ENCODE measurements at regions not wholly inside any gene's neighbourhood (a gene's known extent, or its start where the extent isn't known, plus 50 kb on each side); places are given as distances from the start of the nearest gene placed in this dataset.
A peak's percentile ranks its signal among the peaks of the same experiment; 100 is the strongest.

DNA sequence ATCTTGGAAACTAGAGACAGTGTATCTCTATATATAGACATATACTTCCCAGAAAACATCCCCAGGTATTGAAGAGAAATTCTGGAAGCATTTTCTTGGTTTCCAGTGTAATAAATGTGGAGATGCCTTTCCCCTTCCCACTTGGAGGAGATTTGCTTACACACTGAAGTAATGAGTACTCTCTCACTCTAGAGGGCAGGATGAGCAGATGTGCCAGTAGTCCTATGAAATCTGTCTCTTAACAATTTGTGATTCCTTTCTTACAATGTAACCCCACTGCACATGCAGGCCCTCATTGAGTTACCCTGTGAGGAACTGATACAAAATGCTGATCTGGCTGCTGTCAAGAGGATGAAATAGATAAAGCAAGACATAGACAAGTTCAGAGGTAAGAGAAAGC is 567.2 kb downstream of the SLCO4C1 start:
- TF ChIP-seq, protein P1, sequence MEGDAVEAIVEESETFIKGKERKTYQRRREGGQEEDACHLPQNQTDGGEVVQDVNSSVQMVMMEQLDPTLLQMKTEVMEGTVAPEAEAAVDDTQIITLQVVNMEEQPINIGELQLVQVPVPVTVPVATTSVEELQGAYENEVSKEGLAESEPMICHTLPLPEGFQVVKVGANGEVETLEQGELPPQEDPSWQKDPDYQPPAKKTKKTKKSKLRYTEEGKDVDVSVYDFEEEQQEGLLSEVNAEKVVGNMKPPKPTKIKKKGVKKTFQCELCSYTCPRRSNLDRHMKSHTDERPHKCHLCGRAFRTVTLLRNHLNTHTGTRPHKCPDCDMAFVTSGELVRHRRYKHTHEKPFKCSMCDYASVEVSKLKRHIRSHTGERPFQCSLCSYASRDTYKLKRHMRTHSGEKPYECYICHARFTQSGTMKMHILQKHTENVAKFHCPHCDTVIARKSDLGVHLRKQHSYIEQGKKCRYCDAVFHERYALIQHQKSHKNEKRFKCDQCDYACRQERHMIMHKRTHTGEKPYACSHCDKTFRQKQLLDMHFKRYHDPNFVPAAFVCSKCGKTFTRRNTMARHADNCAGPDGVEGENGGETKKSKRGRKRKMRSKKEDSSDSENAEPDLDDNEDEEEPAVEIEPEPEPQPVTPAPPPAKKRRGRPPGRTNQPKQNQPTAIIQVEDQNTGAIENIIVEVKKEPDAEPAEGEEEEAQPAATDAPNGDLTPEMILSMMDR (IDR thresholded peaks at IDR 0.05; ENCODE audit: low read length), result peak; percentile 21; the same call in 1 of the 2 replicates
- TF ChIP-seq EZH2phosphoT487 (IDR thresholded peaks at IDR 0.05; ENCODE audit: low read length), result no peak
- no peak for TF ChIP-seq EZH2 (optimal IDR thresholded peaks at IDR 0.05; ENCODE audit: low read depth, low read length)
